ENCODE measurements at regions not wholly inside any gene's neighbourhood (a gene's known extent, or its start where the extent isn't known, plus 50 kb on each side); places are given as distances from the start of the nearest gene placed in this dataset.
A peak's percentile ranks its signal among the peaks of the same experiment; 100 is the strongest.

DNA sequence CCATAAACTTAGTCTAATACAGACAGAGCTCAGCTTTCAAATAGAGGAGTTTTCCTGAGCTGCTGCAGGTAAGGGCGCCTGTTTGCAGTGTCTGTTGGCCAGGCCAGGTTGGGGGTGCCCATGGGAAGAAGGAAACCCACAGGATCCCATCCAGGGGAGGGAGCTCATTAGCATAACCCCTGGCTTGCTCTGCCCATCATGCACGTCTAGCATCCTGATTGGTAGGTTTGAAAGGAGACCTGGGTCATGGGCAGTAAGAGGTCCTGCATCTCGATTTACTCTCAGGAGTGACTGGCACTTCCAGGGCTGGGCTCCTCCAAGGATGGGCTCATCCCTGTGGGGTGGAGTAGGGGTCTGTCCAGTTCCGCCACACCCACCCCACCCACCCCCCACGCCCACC is 103.7 kb upstream of the CLDN14 start:
- Histone ChIP-seq H3K27ac (ENCODE audit: low read depth, low read length, poor library complexity, severe bottlenecking) (no peak overlapping the region), H3K4me2 (ENCODE audit: low read length) (no peak overlapping the region), H3K9me2 (ENCODE audit: insufficient read depth, low read length) (no peaks in the 10 kb centered on the region), H3K9me3 (ENCODE audit: low read length) (no peaks in the 10 kb centered on the region), H3K4me1 (ENCODE audit: insufficient read depth, low read length, poor library complexity, severe bottlenecking) (no peaks in the 10 kb centered on the region), H2AFZ (ENCODE audit: low read length) (no peak overlapping the region), H4K20me1 (ENCODE audit: insufficient read depth, low read length) (no peaks in the 10 kb centered on the region), H3K79me2 (ENCODE audit: insufficient read depth, low read depth, low read length) (no peaks in the 10 kb centered on the region), H3K4me3 (ENCODE audit: low read depth, low read length, poor library complexity, severe bottlenecking) (no peak overlapping the region), H3K36me3 (ENCODE audit: insufficient read depth, low read length) (no peaks in the 10 kb centered on the region)
- BruUV-seq (replicated peaks) = no TSS peak
- intact Hi-C loops (cut with micrococcal nuclease; ENCODE audit: unreplicated experiment) = no loop called here
- TF ChIP-seq CTCF (conservative IDR thresholded peaks at IDR 0.05; ENCODE audit: low read length) (no peak), EZH2phosphoT487 (IDR thresholded peaks at IDR 0.05; ENCODE audit: borderline replicate concordance, low read depth, low read length) (no peak)
- POLR2A ChIA-PET = no interaction called here
- CTCF ChIA-PET (ENCODE audit: unreplicated experiment) = no interaction called here
- no peak for DNase-seq (ENCODE audit: low spot score)

DNA sequence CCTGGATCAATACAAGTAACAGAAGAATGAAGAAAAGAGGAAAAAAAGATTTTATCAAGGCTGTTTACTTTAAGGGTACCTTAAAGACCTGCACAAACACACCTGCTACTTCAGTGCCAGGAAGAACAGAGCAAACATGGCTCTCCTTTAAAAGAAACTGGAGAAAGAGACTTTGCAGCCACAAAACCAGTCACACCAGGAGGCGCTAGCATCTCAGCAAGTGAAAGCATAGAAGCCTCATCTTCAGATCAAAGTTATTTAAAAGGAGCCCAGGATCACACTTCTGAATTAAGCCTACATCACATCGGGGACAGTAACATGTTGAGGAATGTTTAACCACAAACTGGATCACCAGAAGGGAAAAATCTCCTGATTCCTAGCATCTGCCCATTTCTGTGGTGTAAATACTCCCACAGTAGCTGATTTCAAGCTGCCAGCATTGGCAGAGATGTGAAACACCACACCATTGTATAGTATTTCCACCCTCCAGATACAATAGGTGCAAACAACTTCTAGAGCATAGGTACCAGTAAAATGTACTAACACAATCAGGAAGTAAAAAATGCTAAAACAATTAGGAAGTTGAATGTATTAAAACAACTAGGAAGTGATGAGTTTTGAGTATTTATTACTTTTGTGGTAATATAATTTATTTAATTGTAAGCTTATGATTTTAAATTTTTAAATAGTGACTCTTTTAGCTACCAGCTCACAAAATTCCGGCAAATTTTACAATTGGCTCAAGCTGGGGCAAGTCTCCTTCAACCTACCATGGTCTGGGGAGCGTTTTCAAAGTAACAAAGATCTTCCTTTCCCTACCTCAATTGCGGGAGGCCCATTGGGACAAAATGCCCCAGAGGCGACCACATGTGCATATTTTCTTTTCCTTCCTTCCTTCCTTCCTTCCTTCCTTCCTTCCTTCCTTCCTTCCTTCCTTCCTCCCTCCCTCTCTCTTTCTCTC is 105.3 kb upstream of the CLDN14 start:
- Histone ChIP-seq H3K9me3 (ENCODE audit: low read length) (no peaks in the 10 kb centered on the region), H3K9me2 (ENCODE audit: insufficient read depth, low read length) (no peaks in the 10 kb centered on the region), H4K20me1 (ENCODE audit: insufficient read depth, low read length) (no peaks in the 10 kb centered on the region), H3K27ac (ENCODE audit: low read depth, low read length, poor library complexity, severe bottlenecking) (no peak overlapping the region), H3K4me3 (ENCODE audit: low read depth, low read length, poor library complexity, severe bottlenecking) (no peak overlapping the region), H3K36me3 (ENCODE audit: insufficient read depth, low read length) (no peaks in the 10 kb centered on the region), H3K79me2 (ENCODE audit: insufficient read depth, low read depth, low read length) (no peaks in the 10 kb centered on the region), H3K4me1 (ENCODE audit: insufficient read depth, low read length, poor library complexity, severe bottlenecking) (no peaks in the 10 kb centered on the region), H2AFZ (ENCODE audit: low read length) (no peak overlapping the region), H3K4me2 (ENCODE audit: low read length) (no peak overlapping the region)
- TF ChIP-seq EZH2phosphoT487 (IDR thresholded peaks at IDR 0.05; ENCODE audit: borderline replicate concordance, low read depth, low read length) = no peak
- peak; percentile 71 for TF ChIP-seq CTCF (conservative IDR thresholded peaks at IDR 0.05; ENCODE audit: low read length)
- ChIA-PET POLR2A (no interaction called here), CTCF (ENCODE audit: unreplicated experiment) (interaction anchor here (1.5 to 1.6 kb wide), 2 partner anchors 80 to 84 kb away, joined by 5 to 6 read pairs; no protein-coding TSS in a partner anchor)
- no TSS peak for BruUV-seq (replicated peaks)
- intact Hi-C loops (cut with micrococcal nuclease; ENCODE audit: unreplicated experiment) = loop anchor here (5.0 kb wide), 1 partner anchor 163 kb away; no protein-coding TSS in a partner anchor
- peak; percentile 31 for DNase-seq (ENCODE audit: low spot score)

DNA sequence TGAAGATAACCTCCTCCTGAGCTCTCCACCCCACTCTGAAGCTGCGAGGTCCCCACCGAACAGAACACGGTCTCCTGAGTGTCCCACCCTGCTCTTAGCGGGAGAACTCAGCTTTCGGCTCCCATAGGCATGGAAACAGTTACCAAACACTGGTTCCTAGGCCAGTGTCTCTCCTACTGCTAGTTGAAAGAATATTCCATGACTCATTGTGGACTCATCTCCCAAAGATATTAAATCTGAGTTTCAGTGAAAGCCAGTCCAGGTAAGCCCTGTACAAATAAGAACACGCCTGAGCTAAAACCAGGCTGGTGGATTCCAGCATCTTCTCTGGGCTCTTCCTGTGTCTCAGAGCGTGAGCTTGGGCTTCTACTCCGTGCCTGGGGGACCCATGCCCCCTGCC is 107.5 kb upstream of the CLDN14 start:
- BruUV-seq (replicated peaks) = no TSS peak
- H3K79me2 ChIP-seq (ENCODE audit: insufficient read depth, low read depth, low read length) = no peaks in the 10 kb centered on the region
- H3K4me3 ChIP-seq (ENCODE audit: low read depth, low read length, poor library complexity, severe bottlenecking) = no peak overlapping the region
- H3K9me3 ChIP-seq (ENCODE audit: low read length) = no peaks in the 10 kb centered on the region
- H3K9me2 ChIP-seq (ENCODE audit: insufficient read depth, low read length) = no peaks in the 10 kb centered on the region
- intact Hi-C loops (cut with micrococcal nuclease; ENCODE audit: unreplicated experiment) = loop anchor here (5.0 kb wide), 1 partner anchor 165 kb away; no protein-coding TSS in a partner anchor
- POLR2A ChIA-PET = no interaction called here
- no peaks in the 10 kb centered on the region for H3K36me3 ChIP-seq (ENCODE audit: insufficient read depth, low read length)
- DNase-seq (ENCODE audit: low spot score) = no peak
- TF ChIP-seq EZH2phosphoT487 (IDR thresholded peaks at IDR 0.05; ENCODE audit: borderline replicate concordance, low read depth, low read length) (no peak), CTCF (conservative IDR thresholded peaks at IDR 0.05; ENCODE audit: low read length) (no peak)
- H4K20me1 ChIP-seq (ENCODE audit: insufficient read depth, low read length) = no peaks in the 10 kb centered on the region
- CTCF ChIA-PET (ENCODE audit: unreplicated experiment) = no interaction called here
- H3K27ac ChIP-seq (ENCODE audit: low read depth, low read length, poor library complexity, severe bottlenecking) = no peak overlapping the region
- no peaks in the 10 kb centered on the region for H3K4me1 ChIP-seq (ENCODE audit: insufficient read depth, low read length, poor library complexity, severe bottlenecking)
- no peak overlapping the region for H2AFZ ChIP-seq (ENCODE audit: low read length)
- H3K4me2 ChIP-seq (ENCODE audit: low read length) = no peak overlapping the region

Data from OCI-LY7 (cell line).